ENCODE measurements at regions not wholly inside any gene's neighbourhood (a gene's known extent, or its start where the extent isn't known, plus 50 kb on each side); places are given as distances from the start of the nearest gene placed in this dataset.

DNA sequence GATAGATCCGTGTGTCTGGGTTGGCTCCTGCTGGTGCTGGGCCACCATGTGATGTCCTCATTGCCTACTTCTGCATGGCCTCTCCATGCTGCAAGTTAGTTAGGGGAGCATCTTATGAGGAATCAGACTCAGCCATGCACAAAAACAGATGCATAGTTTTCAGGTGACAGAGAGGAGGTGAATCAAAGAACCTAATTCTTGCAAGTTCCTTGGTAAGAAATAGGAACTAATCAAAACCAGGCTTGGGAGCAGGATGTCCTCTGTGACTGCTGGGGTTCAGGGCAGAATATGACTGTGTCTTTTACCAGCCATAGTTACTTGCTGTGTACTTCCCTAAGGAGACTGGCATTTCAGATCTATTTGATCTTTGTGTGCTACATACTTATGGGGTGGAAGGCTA lies 61.6 kb downstream of the C9orf152 start:
- peak; percentile 48 for DNase-seq (ENCODE audit: low read depth)
- no peak overlapping the region for H3K4me3 ChIP-seq (ENCODE audit: low read length)
- TF ChIP-seq, protein P1, sequence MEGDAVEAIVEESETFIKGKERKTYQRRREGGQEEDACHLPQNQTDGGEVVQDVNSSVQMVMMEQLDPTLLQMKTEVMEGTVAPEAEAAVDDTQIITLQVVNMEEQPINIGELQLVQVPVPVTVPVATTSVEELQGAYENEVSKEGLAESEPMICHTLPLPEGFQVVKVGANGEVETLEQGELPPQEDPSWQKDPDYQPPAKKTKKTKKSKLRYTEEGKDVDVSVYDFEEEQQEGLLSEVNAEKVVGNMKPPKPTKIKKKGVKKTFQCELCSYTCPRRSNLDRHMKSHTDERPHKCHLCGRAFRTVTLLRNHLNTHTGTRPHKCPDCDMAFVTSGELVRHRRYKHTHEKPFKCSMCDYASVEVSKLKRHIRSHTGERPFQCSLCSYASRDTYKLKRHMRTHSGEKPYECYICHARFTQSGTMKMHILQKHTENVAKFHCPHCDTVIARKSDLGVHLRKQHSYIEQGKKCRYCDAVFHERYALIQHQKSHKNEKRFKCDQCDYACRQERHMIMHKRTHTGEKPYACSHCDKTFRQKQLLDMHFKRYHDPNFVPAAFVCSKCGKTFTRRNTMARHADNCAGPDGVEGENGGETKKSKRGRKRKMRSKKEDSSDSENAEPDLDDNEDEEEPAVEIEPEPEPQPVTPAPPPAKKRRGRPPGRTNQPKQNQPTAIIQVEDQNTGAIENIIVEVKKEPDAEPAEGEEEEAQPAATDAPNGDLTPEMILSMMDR (conservative IDR thresholded peaks at IDR 0.05; ENCODE audit: low read length): no peak

DNA sequence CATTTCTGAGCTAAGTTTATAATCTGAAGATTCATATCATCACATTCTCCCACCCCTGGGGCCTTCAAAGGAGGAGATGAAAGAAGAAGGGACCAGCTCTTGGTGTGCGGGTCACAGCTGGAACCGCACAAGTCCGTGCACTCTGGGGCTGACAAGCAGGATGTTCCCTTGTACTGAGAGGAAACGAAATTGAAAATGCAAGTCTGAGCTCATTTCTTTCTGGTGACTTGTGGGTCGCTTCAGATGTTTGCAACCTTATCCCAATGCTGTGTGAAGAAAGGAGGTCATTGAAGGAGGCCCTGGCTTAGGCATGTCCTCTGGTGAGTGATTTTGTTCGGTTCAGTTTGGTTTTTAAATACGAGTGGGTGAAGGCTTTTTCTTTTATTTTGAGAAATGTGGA lies 59.6 kb downstream of the C9orf152 start:
- TF ChIP-seq, protein P1 (conservative IDR thresholded peaks at IDR 0.05; ENCODE audit: low read length): no peak
- 0 out of 2 replicates have a peak overlapping the region, but pooled peaks have one; percentile 3 for H3K4me3 ChIP-seq (ENCODE audit: low read length)
- peak; percentile 29 for DNase-seq (ENCODE audit: low read depth)

GRCh38 chr9:110148891-110149290 lies 59.1 kb downstream of the C9orf152 start:
- H3K4me3 ChIP-seq (ENCODE audit: low read length): no peak overlapping the region
- TF ChIP-seq, protein P1 (conservative IDR thresholded peaks at IDR 0.05; ENCODE audit: low read length): no peak
- peak; percentile 77 for DNase-seq (ENCODE audit: low read depth)
